HUES64 (cell line): ENCODE measurements at regions not wholly inside any gene's neighbourhood (a gene's known extent, or its start where the extent isn't known, plus 50 kb on each side); places are given as distances from the start of the nearest gene placed in this dataset.
A peak's percentile ranks its signal among the peaks of the same experiment; 100 is the strongest.

Experiments used
- H3K27ac ChIP-seq: 2 replicates; pipeline ENCODE4 v1.7.0; 2013; ENCODE audit warnings: low read depth, low read length, inconsistent platforms
- H3K27me3 ChIP-seq: 2 replicates; pipeline ENCODE4 v1.6.1; 2013; ENCODE audit warnings: mild to moderate bottlenecking, low read length; ENCODE audit not compliant: insufficient read depth
- H3K36me3 ChIP-seq: 2 replicates; pipeline ENCODE4 v1.6.1; 2013; ENCODE audit warnings: mild to moderate bottlenecking, low read length; ENCODE audit not compliant: insufficient read depth
- H3K4me1 ChIP-seq: 2 replicates; pipeline ENCODE4 v1.6.1; 2013; ENCODE audit warnings: mild to moderate bottlenecking, low read length, moderate library complexity; ENCODE audit not compliant: insufficient read depth
- H3K4me3 ChIP-seq: 2 replicates; pipeline ENCODE4 v1.5.1; 2013; ENCODE audit warnings: mild to moderate bottlenecking, low read length, moderate library complexity
- H3K9ac ChIP-seq: 2 replicates; pipeline ENCODE4 v1.6.1; 2013; ENCODE audit warnings: mild to moderate bottlenecking, low read depth, low read length
- H3K9me3 ChIP-seq: 2 replicates; pipeline ENCODE4 v1.6.1; 2013; ENCODE audit warnings: low read depth, low read length; ENCODE audit not compliant: insufficient read depth
- WGBS: fragments of 150-250, 120-280 bp; methylation state at CpG from one replicate; pipeline ENCODE4 v1.1.7; 2013; ENCODE audit warnings: missing lambda C conversion rate; 5-methylcytosine and 5-hydroxymethylcytosine counted together

- Histone ChIP-seq H3K9ac (no peak overlapping the region), H3K4me1 (no peaks in the 10 kb centered on the region), H3K36me3 (no peaks in the 10 kb centered on the region), H3K4me3 (no peak overlapping the region), H3K9me3 (peaks cover 7% of the 10 kb centered on the region; the same call in 1 of the 2 replicates), H3K27ac (no peak overlapping the region), H3K27me3 (no peaks in the 10 kb centered on the region)
These were observed 729.4 kb downstream of the MATN1 start for GRCh38 chr1:29993950-29994349.

GRCh38 chr1:29991815-29992214 is 731.6 kb downstream of the MATN1 start:
- H3K4me3 ChIP-seq, result no peak overlapping the region
- no peaks in the 10 kb centered on the region for H3K36me3 ChIP-seq
- no peaks in the 10 kb centered on the region for H3K27me3 ChIP-seq
- WGBS, result 86% methylated on average over 3 of the region's 3 CpGs
- no peak overlapping the region for H3K27ac ChIP-seq
- H3K9me3 ChIP-seq, result peaks cover 7% of the 10 kb centered on the region; the same call in 1 of the 2 replicates
- H3K9ac ChIP-seq, result no peak overlapping the region
- H3K4me1 ChIP-seq, result peaks cover 4% of the 10 kb centered on the region; the same call in 1 of the 2 replicates

- 95% methylated on average over 15 of the region's 15 CpGs for WGBS
- Histone ChIP-seq H3K36me3 (no peaks in the 10 kb centered on the region), H3K27ac (no peak overlapping the region), H3K9me3 (peaks cover 7% of the 10 kb centered on the region; the same call in 1 of the 2 replicates), H3K4me3 (no peak overlapping the region), H3K4me1 (peaks cover 4% of the 10 kb centered on the region; the same call in 1 of the 2 replicates), H3K9ac (no peak overlapping the region), H3K27me3 (no peaks in the 10 kb centered on the region)
These were observed 732.4 kb downstream of the MATN1 start for GRCh38 chr1:29991025-29991424.

- Histone ChIP-seq H3K4me1 (peaks cover 4% of the 10 kb centered on the region; the same call in 1 of the 2 replicates), H3K9me3 (peaks cover 7% of the 10 kb centered on the region; the same call in 1 of the 2 replicates), H3K36me3 (no peaks in the 10 kb centered on the region), H3K9ac (no peak overlapping the region), H3K27me3 (no peaks in the 10 kb centered on the region), H3K27ac (no peak overlapping the region), H3K4me3 (no peak overlapping the region)
- 90% methylated on average over 8 of the region's 8 CpGs for WGBS
These were observed 733.1 kb downstream of the MATN1 start for GRCh38 chr1:29990304-29990703.

- 61% methylated on average over 1 of the region's 2 CpGs for WGBS
- Histone ChIP-seq H3K27ac (no peak overlapping the region), H3K9me3 (no peaks in the 10 kb centered on the region), H3K27me3 (no peaks in the 10 kb centered on the region), H3K4me3 (no peak overlapping the region), H3K9ac (no peak overlapping the region), H3K4me1 (peaks cover 16% of the 10 kb centered on the region), H3K36me3 (no peaks in the 10 kb centered on the region)
These were observed 736.4 kb downstream of the MATN1 start for GRCh38 chr1:29986986-29987385.

- WGBS, result 96% methylated on average over 5 of the region's 5 CpGs
- no peak overlapping the region for H3K9ac ChIP-seq
- H3K4me3 ChIP-seq, result no peak overlapping the region
- no peaks in the 10 kb centered on the region for H3K9me3 ChIP-seq
- no peak overlapping the region for H3K27ac ChIP-seq
- no peaks in the 10 kb centered on the region for H3K36me3 ChIP-seq
- peaks cover 24% of the 10 kb centered on the region for H3K4me1 ChIP-seq
- no peaks in the 10 kb centered on the region for H3K27me3 ChIP-seq
These were observed 737.8 kb downstream of the MATN1 start for GRCh38 chr1:29985606-29985945.

- Histone ChIP-seq H3K36me3 (no peaks in the 10 kb centered on the region), H3K4me1 (peaks cover 27% of the 10 kb centered on the region), H3K9me3 (no peaks in the 10 kb centered on the region), H3K27me3 (no peaks in the 10 kb centered on the region), H3K4me3 (no peak overlapping the region), H3K9ac (no peak overlapping the region), H3K27ac (no peak overlapping the region)
- WGBS, result 80% methylated on average over 7 of the region's 7 CpGs
These were observed 738.4 kb downstream of the MATN1 start for GRCh38 chr1:29984862-29985605.

- 76% methylated on average over 11 of the region's 11 CpGs for WGBS
- H3K36me3 ChIP-seq, result no peaks in the 10 kb centered on the region
- no peak overlapping the region for H3K9ac ChIP-seq
- no peaks in the 10 kb centered on the region for H3K9me3 ChIP-seq
- H3K4me1 ChIP-seq, result peaks cover 27% of the 10 kb centered on the region
- H3K27ac ChIP-seq, result no peak overlapping the region
- H3K27me3 ChIP-seq, result no peaks in the 10 kb centered on the region
- no peak overlapping the region for H3K4me3 ChIP-seq
These were observed 739.1 kb downstream of the MATN1 start for GRCh38 chr1:29984166-29984861.

GRCh38 chr1:29983321-29983720 is 740.1 kb downstream of the MATN1 start:
- no peaks in the 10 kb centered on the region for H3K27me3 ChIP-seq
- no peaks in the 10 kb centered on the region for H3K36me3 ChIP-seq
- no peak overlapping the region for H3K27ac ChIP-seq
- 96% methylated on average over 7 of the region's 7 CpGs for WGBS
- H3K9me3 ChIP-seq, result no peaks in the 10 kb centered on the region
- H3K4me1 ChIP-seq, result peaks cover 27% of the 10 kb centered on the region
- no peak overlapping the region for H3K9ac ChIP-seq
- H3K4me3 ChIP-seq, result no peak overlapping the region

GRCh38 chr1:29981586-29982239 is 741.7 kb downstream of the MATN1 start:
- H3K9ac ChIP-seq, result no peak overlapping the region
- no peaks in the 10 kb centered on the region for H3K36me3 ChIP-seq
- peaks cover 23% of the 10 kb centered on the region for H3K4me1 ChIP-seq
- no peaks in the 10 kb centered on the region for H3K27me3 ChIP-seq
- no peaks in the 10 kb centered on the region; the same call in 1 of the 2 replicates for H3K9me3 ChIP-seq
- H3K27ac ChIP-seq, result peak overlapping the region; percentile 64
- H3K4me3 ChIP-seq, result no peak overlapping the region
- WGBS, result 67% methylated on average over 5 of the region's 5 CpGs

- H3K36me3 ChIP-seq, result no peaks in the 10 kb centered on the region
- H3K4me3 ChIP-seq, result no peak overlapping the region
- H3K9ac ChIP-seq, result no peak overlapping the region
- no peaks in the 10 kb centered on the region for H3K27me3 ChIP-seq
- no peaks in the 10 kb centered on the region; the same call in 1 of the 2 replicates for H3K9me3 ChIP-seq
- WGBS, result 75% methylated on average over 4 of the region's 4 CpGs
- peaks cover 38% of the 10 kb centered on the region for H3K4me1 ChIP-seq
- H3K27ac ChIP-seq, result no peak overlapping the region
These were observed 741.2 kb downstream of the PTPRU start for GRCh38 chr1:29977550-29977949.
